Mammary epithelial cell (primary cell): ENCODE measurements at regions not wholly inside any gene's neighbourhood (a gene's known extent, or its start where the extent isn't known, plus 50 kb on each side); places are given as distances from the start of the nearest gene placed in this dataset.

Source experiments
- CTCF ChIP-seq, 2 donors: IDR thresholded peaks in 1 of 2; conservative IDR thresholded peaks in 1 of 2; 2 replicates each; pipeline ENCODE4 v1.5.1; 2011 to 2012; ENCODE audit warnings: inconsistent platforms in 2 of 2, low read length in 2 of 2, mild to moderate bottlenecking in 2 of 2, control low read depth in 1 of 2, low read depth in 1 of 2; ENCODE audit not compliant: insufficient read depth in 1 of 2; ENCODE audit errors: extremely low read depth in 1 of 2
- EZH2 ChIP-seq: IDR thresholded peaks from 2 replicates; pipeline ENCODE4 v1.6.1; 2012; ENCODE audit warnings: low read length, inconsistent platforms, borderline replicate concordance

DNA sequence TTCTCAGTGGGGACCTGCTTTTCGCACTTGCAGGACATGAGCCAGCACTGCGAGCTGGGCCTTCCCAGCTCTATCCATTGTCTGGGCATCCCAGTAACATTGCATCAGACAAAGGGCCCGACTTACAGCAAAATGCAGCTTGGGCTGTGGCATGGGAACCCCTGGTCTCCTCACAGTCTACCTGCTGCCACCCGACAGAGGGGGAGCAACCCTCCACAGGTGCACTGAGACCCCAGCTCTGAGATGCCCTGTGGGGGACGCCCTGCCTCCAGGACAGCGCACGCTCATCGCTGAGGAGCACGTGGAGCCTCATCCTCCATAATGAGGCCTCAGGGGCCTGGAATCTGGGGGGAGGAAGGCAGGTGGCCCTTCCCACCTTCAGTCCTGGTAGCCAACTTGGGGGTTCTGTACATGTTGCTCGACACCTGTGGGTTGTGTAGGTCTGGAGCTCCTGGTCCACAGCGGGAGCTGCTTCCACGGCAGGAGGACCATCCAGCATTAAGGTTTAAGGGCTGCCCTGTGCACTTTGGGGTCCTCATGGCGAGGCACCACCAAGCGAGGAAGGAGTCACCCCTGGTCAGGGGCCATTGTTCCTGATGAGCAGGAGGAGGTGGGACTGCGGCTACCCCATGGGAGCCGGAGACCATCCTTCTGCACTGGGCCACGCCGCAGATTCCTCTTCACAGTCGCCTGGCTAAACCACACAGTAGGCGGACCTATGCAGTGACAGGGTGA is 376.5 kb upstream of the IRX1 start:
- TF ChIP-seq CTCF (conservative IDR thresholded peaks at IDR 0.05 in 1 of 2, IDR thresholded peaks at IDR 0.05 in 1 of 2; ENCODE audit: extremely low read depth in 1 of 2, insufficient read depth in 1 of 2, low read depth in 1 of 2, low read length in 2 of 2) (no peak), EZH2 (no peak)
